SU-DHL-6 (cell line): ENCODE measurements at regions not wholly inside any gene's neighbourhood (a gene's known extent, or its start where the extent isn't known, plus 50 kb on each side); places are given as distances from the start of the nearest gene placed in this dataset.

Experiments used
- EZH2phosphoT487 ChIP-seq: fragments of 200-600 bp; sonication (generic), shearing (Covaris generic); conservative IDR thresholded peaks from 2 replicates; pipeline ENCODE4 v1.6.1; 2018; ENCODE audit warnings: mild to moderate bottlenecking, antibody characterized with exemption, low read length, moderate library complexity, mixed read lengths
- TF ChIP-seq, protein P1 (sequence below): fragments of 200-600 bp; sonication (generic); IDR thresholded peaks from one replicate; pipeline ENCODE4 v1.5.1; 2017; ENCODE audit warnings: antibody characterized with exemption, mild to moderate bottlenecking, low read length, moderate library complexity; ENCODE audit not compliant: insufficient read depth, poor library complexity, severe bottlenecking

DNA sequence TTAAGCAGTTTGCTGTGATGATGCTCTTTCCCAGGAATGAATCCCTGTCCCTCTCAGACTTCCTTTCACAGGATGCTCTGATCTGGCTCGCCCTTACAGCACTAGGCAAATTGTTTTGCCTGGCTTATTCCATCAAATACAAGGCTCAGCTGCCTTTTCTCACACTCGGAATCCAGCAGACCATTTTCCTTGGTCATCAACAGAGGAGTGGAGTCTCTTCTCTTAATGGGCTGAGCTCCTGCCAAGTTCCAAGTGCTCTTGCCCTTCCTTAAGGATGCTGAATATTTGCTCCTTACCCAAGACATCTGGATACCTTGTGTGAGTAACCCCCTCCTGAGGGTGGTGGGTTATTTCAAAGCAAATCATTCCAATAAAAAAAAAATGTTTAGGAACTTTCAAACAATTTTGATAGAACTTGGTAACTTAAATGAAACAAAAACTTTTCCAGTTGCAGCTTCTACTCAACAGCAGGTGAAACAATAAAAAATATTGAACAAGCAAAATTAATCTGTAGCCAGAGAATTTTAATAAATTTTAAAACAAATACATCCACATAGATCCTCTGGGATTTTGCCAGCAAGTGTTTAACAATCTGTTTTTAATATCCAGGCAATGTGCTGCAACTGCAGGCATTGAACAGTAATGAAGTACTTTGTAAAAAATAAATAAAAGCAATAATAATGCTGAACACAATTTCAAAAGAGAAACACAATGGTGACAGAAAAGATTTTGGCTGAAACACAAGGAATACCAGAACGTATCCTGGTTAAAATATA, 264.0 kb upstream of the FAR2 start:
- TF ChIP-seq, protein P1, sequence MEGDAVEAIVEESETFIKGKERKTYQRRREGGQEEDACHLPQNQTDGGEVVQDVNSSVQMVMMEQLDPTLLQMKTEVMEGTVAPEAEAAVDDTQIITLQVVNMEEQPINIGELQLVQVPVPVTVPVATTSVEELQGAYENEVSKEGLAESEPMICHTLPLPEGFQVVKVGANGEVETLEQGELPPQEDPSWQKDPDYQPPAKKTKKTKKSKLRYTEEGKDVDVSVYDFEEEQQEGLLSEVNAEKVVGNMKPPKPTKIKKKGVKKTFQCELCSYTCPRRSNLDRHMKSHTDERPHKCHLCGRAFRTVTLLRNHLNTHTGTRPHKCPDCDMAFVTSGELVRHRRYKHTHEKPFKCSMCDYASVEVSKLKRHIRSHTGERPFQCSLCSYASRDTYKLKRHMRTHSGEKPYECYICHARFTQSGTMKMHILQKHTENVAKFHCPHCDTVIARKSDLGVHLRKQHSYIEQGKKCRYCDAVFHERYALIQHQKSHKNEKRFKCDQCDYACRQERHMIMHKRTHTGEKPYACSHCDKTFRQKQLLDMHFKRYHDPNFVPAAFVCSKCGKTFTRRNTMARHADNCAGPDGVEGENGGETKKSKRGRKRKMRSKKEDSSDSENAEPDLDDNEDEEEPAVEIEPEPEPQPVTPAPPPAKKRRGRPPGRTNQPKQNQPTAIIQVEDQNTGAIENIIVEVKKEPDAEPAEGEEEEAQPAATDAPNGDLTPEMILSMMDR, result no peak
- TF ChIP-seq EZH2phosphoT487, result no peak
